HFFc6 (cell line): ENCODE measurements at regions not wholly inside any gene's neighbourhood (a gene's known extent, or its start where the extent isn't known, plus 50 kb on each side); places are given as distances from the start of the nearest gene placed in this dataset.

Experiments used
- DNase-seq: peaks from one replicate; pipeline ENCODE4 v3.0.0-alpha.2; 2018
- H3K27ac Mint-ChIP-seq: 2 replicates; pipeline ENCODE4 v1.8.0; 2020; ENCODE audit warnings: mild to moderate bottlenecking, mixed read lengths
- H3K27me3 Mint-ChIP-seq: 2 replicates; pipeline ENCODE4 v1.8.0; 2021; ENCODE audit warnings: mild to moderate bottlenecking, moderate library complexity, mixed read lengths; ENCODE audit not compliant: insufficient read depth
- H3K36me3 Mint-ChIP-seq: 2 replicates; pipeline ENCODE4 v1.8.0; 2021; ENCODE audit warnings: low read depth, mixed read lengths
- H3K4me1 Mint-ChIP-seq: 2 replicates; pipeline ENCODE4 v1.8.0; 2020; ENCODE audit warnings: low read depth, mixed read lengths
- H3K4me3 Mint-ChIP-seq: 2 replicates; pipeline ENCODE4 v1.8.0; 2020; ENCODE audit warnings: mild to moderate bottlenecking, moderate library complexity, mixed read lengths
- H3K9me3 Mint-ChIP-seq: 2 replicates; pipeline ENCODE4 v1.8.0; 2020; ENCODE audit warnings: mild to moderate bottlenecking, mixed read lengths
- CTCF ChIP-seq: fragments of 200-600 bp; sonication (generic); IDR thresholded peaks from 2 replicates; pipeline ENCODE4 v1.5.0; 2021; ENCODE audit warnings: antibody characterized with exemption, mild to moderate bottlenecking

- Mint-ChIP-seq H3K36me3 (no peaks in the 10 kb centered on the region), H3K27ac (no peak overlapping the region), H3K4me1 (no peaks in the 10 kb centered on the region), H3K9me3 (no peaks in the 10 kb centered on the region), H3K4me3 (no peak overlapping the region), H3K27me3 (peaks cover 13% of the 10 kb centered on the region)
- DNase-seq: no peak
- no peak for TF ChIP-seq CTCF
These were observed 249.5 kb upstream of the POU3F1 start for GRCh38 chr1:38296047-38296446.

- DNase-seq: no peak
- no peaks in the 10 kb centered on the region for H3K36me3 Mint-ChIP-seq
- H3K27me3 Mint-ChIP-seq: peaks cover 17% of the 10 kb centered on the region
- H3K4me3 Mint-ChIP-seq: no peak overlapping the region
- no peaks in the 10 kb centered on the region for H3K4me1 Mint-ChIP-seq
- H3K27ac Mint-ChIP-seq: no peak overlapping the region
- TF ChIP-seq CTCF: no peak
- H3K9me3 Mint-ChIP-seq: no peaks in the 10 kb centered on the region
These were observed 247.0 kb upstream of the POU3F1 start for GRCh38 chr1:38293567-38293966.

GRCh38 chr1:38292969-38293368, 246.4 kb upstream of the POU3F1 start:
- H3K9me3 Mint-ChIP-seq: no peaks in the 10 kb centered on the region
- no peaks in the 10 kb centered on the region for H3K4me1 Mint-ChIP-seq
- no peak overlapping the region for H3K4me3 Mint-ChIP-seq
- H3K27ac Mint-ChIP-seq: no peak overlapping the region
- no peak for TF ChIP-seq CTCF
- no peaks in the 10 kb centered on the region for H3K36me3 Mint-ChIP-seq
- H3K27me3 Mint-ChIP-seq: peaks cover 17% of the 10 kb centered on the region
- DNase-seq: no peak

- Mint-ChIP-seq H3K4me1 (no peaks in the 10 kb centered on the region), H3K9me3 (no peaks in the 10 kb centered on the region), H3K36me3 (no peaks in the 10 kb centered on the region), H3K4me3 (no peak overlapping the region), H3K27me3 (peaks cover 17% of the 10 kb centered on the region), H3K27ac (no peak overlapping the region)
- DNase-seq: no peak
- TF ChIP-seq CTCF: no peak
These were observed 245.4 kb upstream of the POU3F1 start for GRCh38 chr1:38291906-38292521.

GRCh38 chr1:38291336-38291735, 244.7 kb upstream of the POU3F1 start:
- Mint-ChIP-seq H3K27ac (no peak overlapping the region), H3K4me1 (no peaks in the 10 kb centered on the region), H3K36me3 (no peaks in the 10 kb centered on the region), H3K4me3 (no peak overlapping the region), H3K9me3 (no peaks in the 10 kb centered on the region), H3K27me3 (peaks cover 17% of the 10 kb centered on the region)
- TF ChIP-seq CTCF: no peak
- no peak for DNase-seq

GRCh38 chr1:38289034-38289433, 242.4 kb upstream of the POU3F1 start:
- no peaks in the 10 kb centered on the region for H3K4me1 Mint-ChIP-seq
- no peaks in the 10 kb centered on the region for H3K36me3 Mint-ChIP-seq
- no peak for TF ChIP-seq CTCF
- peaks cover 13% of the 10 kb centered on the region for H3K27me3 Mint-ChIP-seq
- H3K9me3 Mint-ChIP-seq: no peaks in the 10 kb centered on the region
- no peak overlapping the region for H3K4me3 Mint-ChIP-seq
- no peak for DNase-seq
- H3K27ac Mint-ChIP-seq: no peak overlapping the region
